IMR-90 (cell line): ENCODE measurements at regions not wholly inside any gene's neighbourhood (a gene's known extent, or its start where the extent isn't known, plus 50 kb on each side); places are given as distances from the start of the nearest gene placed in this dataset.

ENCODE experiments used
- ATAC-seq: fragments of 200-7000 bp; cut with Tn5 transposase; 2 replicates; pipeline ENCODE4 v1.9.1; 2020; ENCODE audit warnings: low read depth, mild to moderate bottlenecking, moderate library complexity
- BruUV-seq: library from RNA; stranded (reverse); fragments of 400-500 nt; replicated peaks from 2 replicates; lab custom pipeline; 2021; lab: Mats Ljungman, UMichigan
- CTCF ChIA-PET: fragments of 300-600 bp; formaldehyde crosslinking; extraction: SDS; loops from one replicate; lab custom pipeline; 2021; ENCODE audit warnings: antibody characterized with exemption; lab: Yijun Ruan, JAX
- POLR2A ChIA-PET: fragments of 300-600 bp; sonication (Branson Sonifier 250); formaldehyde crosslinking; loops from one replicate; lab custom pipeline; 2022; ENCODE audit warnings: antibody characterized with exemption; ENCODE audit not compliant: unreplicated experiment; lab: Charles Lee
- DNase-seq: peaks from one replicate; pipeline ENCODE4 v3.0.0; 2013
- H2AFZ ChIP-seq: replicated peaks from 2 replicates; pipeline ENCODE3; 2013; ENCODE audit warnings: low read length, mild to moderate bottlenecking; ENCODE audit not compliant: poor library complexity
- H2AK5ac ChIP-seq: 2 replicates; pipeline ENCODE4 v1.6.1; 2013; ENCODE audit warnings: low read depth, low read length, inconsistent platforms
- H2AK9ac ChIP-seq: replicated peaks from 2 replicates; pipeline ENCODE3; 2013; ENCODE audit warnings: mild to moderate bottlenecking, low read depth, low read length, moderate library complexity; ENCODE audit not compliant: poor library complexity
- H2BK120ac ChIP-seq: 2 replicates; pipeline ENCODE4 v1.6.1; 2013; ENCODE audit warnings: low read depth, low read length, inconsistent platforms
- H2BK15ac ChIP-seq: 3 replicates; pipeline ENCODE4 v1.6.1; 2013; ENCODE audit warnings: low read depth, low read length, inconsistent platforms
- H2BK20ac ChIP-seq: 2 replicates; pipeline ENCODE4 v1.6.1; 2013; ENCODE audit warnings: low read depth, mild to moderate bottlenecking, inconsistent platforms, low read length, moderate library complexity
- H2BK5ac ChIP-seq: 2 replicates; pipeline ENCODE4 v1.6.1; 2013; ENCODE audit warnings: mild to moderate bottlenecking, low read depth, low read length, inconsistent platforms; ENCODE audit not compliant: poor library complexity, severe bottlenecking
- H3K14ac ChIP-seq: replicated peaks from 2 replicates; pipeline ENCODE4 v1.6.1; 2013; ENCODE audit warnings: low read depth, low read length, inconsistent platforms
- H3K18ac ChIP-seq: 2 replicates; pipeline ENCODE4 v1.6.1; 2013; ENCODE audit warnings: low read depth, low read length, control low read depth
- H3K23ac ChIP-seq: 2 replicates; pipeline ENCODE4 v1.6.1; 2013; ENCODE audit warnings: low read depth, low read length, inconsistent platforms
- H3K27ac ChIP-seq: 2 replicates; pipeline ENCODE4 v1.5.1; 2013; ENCODE audit warnings: mild to moderate bottlenecking, control low read depth, low read length; ENCODE audit not compliant: insufficient read depth
- H3K27me3 ChIP-seq: 2 replicates; pipeline ENCODE4 v1.6.1; 2013; ENCODE audit warnings: low read length; ENCODE audit not compliant: control insufficient read depth, insufficient read depth
- H3K36me3 ChIP-seq: 2 replicates; pipeline ENCODE4 v1.6.1; 2013; ENCODE audit warnings: low read length, mixed read lengths; ENCODE audit not compliant: control insufficient read depth, insufficient read depth
- H3K4ac ChIP-seq: 2 replicates; pipeline ENCODE4 v1.6.1; 2013; ENCODE audit warnings: low read depth, low read length, inconsistent platforms
- H3K4me1 ChIP-seq: 2 replicates; pipeline ENCODE4 v1.6.1; 2013; ENCODE audit warnings: low read length, mixed read lengths; ENCODE audit not compliant: control insufficient read depth, insufficient read depth
- H3K4me2 ChIP-seq: 2 replicates; pipeline ENCODE4 v1.6.1; 2013; ENCODE audit warnings: low read depth, mild to moderate bottlenecking, control low read depth, low read length, moderate library complexity
- H3K4me3 ChIP-seq: 2 replicates; pipeline ENCODE4 v1.5.1; 2013; ENCODE audit warnings: low read depth, mild to moderate bottlenecking, control low read depth, low read length, moderate library complexity; ENCODE audit not compliant: insufficient read depth
- H3K56ac ChIP-seq: 2 replicates; pipeline ENCODE4 v1.6.1; 2013; ENCODE audit warnings: low read length, inconsistent platforms; ENCODE audit not compliant: insufficient read depth; ENCODE audit errors: extremely low read depth
- H3K79me1 ChIP-seq, 2 experiments: 2 replicates each; pipeline ENCODE4 v1.6.1; 2013; ENCODE audit warnings: low read length in 2 of 2, inconsistent platforms in 1 of 2, low read depth in 1 of 2
- H3K9ac ChIP-seq: 2 replicates; pipeline ENCODE4 v1.6.1; 2013; ENCODE audit warnings: low read depth, low read length, control low read depth
- H3K9me1 ChIP-seq: 2 replicates; pipeline ENCODE4 v1.6.1; 2013; ENCODE audit warnings: low read length, inconsistent platforms; ENCODE audit not compliant: insufficient read depth
- H3K9me3 ChIP-seq: 2 replicates; pipeline ENCODE4 v1.6.1; 2013; ENCODE audit warnings: low read length; ENCODE audit not compliant: control insufficient read depth, insufficient read depth
- H4K20me1 ChIP-seq: 2 replicates; pipeline ENCODE4 v1.6.1; 2013; ENCODE audit warnings: low read length, inconsistent platforms; ENCODE audit not compliant: insufficient read depth
- H4K5ac ChIP-seq: 2 replicates; pipeline ENCODE4 v1.6.1; 2013; ENCODE audit warnings: mild to moderate bottlenecking, low read depth, low read length, control low read depth
- H4K8ac ChIP-seq, 2 experiments: 2 replicates each; pipeline ENCODE4 v1.6.1; 2013; ENCODE audit warnings: low read depth in 2 of 2, low read length in 2 of 2, control low read depth in 1 of 2, inconsistent platforms in 1 of 2
- H4K91ac ChIP-seq: 2 replicates; pipeline ENCODE4 v1.6.1; 2013; ENCODE audit warnings: low read depth, low read length, inconsistent platforms; ENCODE audit not compliant: insufficient read depth
- CEBPB ChIP-seq: IDR thresholded peaks from 2 replicates; pipeline ENCODE4 v1.6.1; 2012; ENCODE audit warnings: low read depth, low read length, improper control_type of control experiment
- ELK1 ChIP-seq: fragments of 150-350 bp; IDR thresholded peaks from 2 replicates; pipeline ENCODE4 v1.6.1; 2016; ENCODE audit warnings: low read depth, mild to moderate bottlenecking, low read length, moderate library complexity, borderline replicate concordance
- FOS ChIP-seq: fragments of 150-350 bp; IDR thresholded peaks from 2 replicates; pipeline ENCODE4 v1.6.1; 2016; ENCODE audit warnings: low read depth, low read length
- MAFK ChIP-seq: IDR thresholded peaks from 2 replicates; pipeline ENCODE4 v1.6.1; 2012; ENCODE audit warnings: low read depth, low read length, improper control_type of control experiment
- MAZ ChIP-seq: IDR thresholded peaks from 2 replicates; pipeline ENCODE4 v1.6.1; 2012; ENCODE audit warnings: low read depth, mild to moderate bottlenecking, low read length, improper control_type of control experiment, moderate library complexity, borderline replicate concordance
- NFE2L2 ChIP-seq: fragments of 150-350 bp; IDR thresholded peaks from 2 replicates; pipeline ENCODE4 v1.6.1; 2016; ENCODE audit warnings: low read depth, mild to moderate bottlenecking, low read length
- POLR2A ChIP-seq: IDR thresholded peaks from 2 replicates; pipeline ENCODE4 v1.6.1; 2012; ENCODE audit warnings: mild to moderate bottlenecking, low read depth, low read length
- RAD21 ChIP-seq: IDR thresholded peaks from 2 replicates; pipeline ENCODE4 v1.6.1; 2012; ENCODE audit warnings: low read length, improper control_type of control experiment
- RCOR1 ChIP-seq: IDR thresholded peaks from 2 replicates; pipeline ENCODE4 v1.6.1; 2012; ENCODE audit warnings: mild to moderate bottlenecking, low read length, improper control_type of control experiment; ENCODE audit not compliant: insufficient replicate concordance
- RFX5 ChIP-seq: IDR thresholded peaks from 2 replicates; pipeline ENCODE4 v1.8.0; 2012; ENCODE audit warnings: low read depth, mild to moderate bottlenecking, low read length, moderate library complexity
- SMC3 ChIP-seq: fragments of 150-350 bp; IDR thresholded peaks from 2 replicates; pipeline ENCODE4 v1.6.1; 2016; ENCODE audit warnings: low read depth, mild to moderate bottlenecking, antibody characterized with exemption, low read length, moderate library complexity
- USF2 ChIP-seq: fragments of 150-350 bp; IDR thresholded peaks from 2 replicates; pipeline ENCODE4 v1.6.1; 2017; ENCODE audit warnings: mild to moderate bottlenecking, antibody characterized with exemption, low read length, low read depth
- WGBS, 2 experiments: methylation state at CpG; one replicate each; pipeline versions ENCODE4 v1.1.5 to v1.1.7; 2013; ENCODE audit warnings: missing lambda C conversion rate in 2 of 2; ENCODE audit not compliant: insufficient read length in 1 of 2; ENCODE audit errors: extremely low coverage in 2 of 2; 5-methylcytosine and 5-hydroxymethylcytosine counted together
- dilution Hi-C: fragments of 300-500 bp; cut with HindIII; formaldehyde crosslinking; loops from one replicate; pipeline ENCODE4 v1.14.3; 2018; ENCODE audit warnings: low sequenced_read_pairs; ENCODE audit not compliant: unreplicated experiment
- in situ Hi-C: fragments of 300-500 bp; cut with MboI; formaldehyde crosslinking; loops from 3 replicates; pipeline ENCODE4 v1.14.3; 2019; ENCODE audit warnings: low sequenced_read_pairs, inconsistent platforms, mixed read lengths
- intact Hi-C: fragments of 100-400 bp; cut with micrococcal nuclease; formaldehyde crosslinking; loops from 2 replicates; pipeline ENCODE4 v1.10.0; 2022
- TF ChIP-seq, protein P1 (sequence below): conservative IDR thresholded peaks from 2 replicates; pipeline ENCODE4 v1.5.1; 2012; ENCODE audit warnings: mild to moderate bottlenecking, low read depth, low read length, improper control_type of control experiment

- in situ Hi-C loops (no loop called here), dilution Hi-C loops (no loop called here), intact Hi-C loops (no loop called here)
- Histone ChIP-seq H2BK15ac (no peak overlapping the region), H4K91ac (no peak overlapping the region), H3K4me3 (no peak overlapping the region), H4K20me1 (no peaks in the 10 kb centered on the region), H3K4me2 (no peak overlapping the region), H3K18ac (no peak overlapping the region), H4K8ac (no peak overlapping the region), H3K36me3 (no peaks in the 10 kb centered on the region), H3K4me1 (no peaks in the 10 kb centered on the region), H3K56ac (no peak overlapping the region), H3K27me3 (no peaks in the 10 kb centered on the region), H2BK120ac (no peak overlapping the region), H3K9ac (no peak overlapping the region), H2AK9ac (no peak overlapping the region), H2BK20ac (no peak overlapping the region), H4K5ac (no peak overlapping the region), H3K27ac (no peak overlapping the region), H3K9me1 (no peaks in the 10 kb centered on the region), H3K14ac (no peak overlapping the region), H3K79me1 (no peaks in the 10 kb centered on the region), H3K9me3 (peaks cover 7% of the 10 kb centered on the region; the same call in 1 of the 2 replicates), H2AFZ (no peak overlapping the region), H2AK5ac (no peak overlapping the region), H2BK5ac (no peak overlapping the region), H3K4ac (no peak overlapping the region), H3K23ac (no peak overlapping the region)
- CTCF ChIA-PET: no interaction called here
- TF ChIP-seq MAFK (no peak), FOS (no peak), ELK1 (no peak), USF2 (no peak), NFE2L2 (no peak), RFX5 (no peak), MAZ (no peak), CEBPB (no peak), POLR2A (no peak), SMC3 (no peak), RAD21 (no peak), RCOR1 (no peak)
- TF ChIP-seq, protein P1, sequence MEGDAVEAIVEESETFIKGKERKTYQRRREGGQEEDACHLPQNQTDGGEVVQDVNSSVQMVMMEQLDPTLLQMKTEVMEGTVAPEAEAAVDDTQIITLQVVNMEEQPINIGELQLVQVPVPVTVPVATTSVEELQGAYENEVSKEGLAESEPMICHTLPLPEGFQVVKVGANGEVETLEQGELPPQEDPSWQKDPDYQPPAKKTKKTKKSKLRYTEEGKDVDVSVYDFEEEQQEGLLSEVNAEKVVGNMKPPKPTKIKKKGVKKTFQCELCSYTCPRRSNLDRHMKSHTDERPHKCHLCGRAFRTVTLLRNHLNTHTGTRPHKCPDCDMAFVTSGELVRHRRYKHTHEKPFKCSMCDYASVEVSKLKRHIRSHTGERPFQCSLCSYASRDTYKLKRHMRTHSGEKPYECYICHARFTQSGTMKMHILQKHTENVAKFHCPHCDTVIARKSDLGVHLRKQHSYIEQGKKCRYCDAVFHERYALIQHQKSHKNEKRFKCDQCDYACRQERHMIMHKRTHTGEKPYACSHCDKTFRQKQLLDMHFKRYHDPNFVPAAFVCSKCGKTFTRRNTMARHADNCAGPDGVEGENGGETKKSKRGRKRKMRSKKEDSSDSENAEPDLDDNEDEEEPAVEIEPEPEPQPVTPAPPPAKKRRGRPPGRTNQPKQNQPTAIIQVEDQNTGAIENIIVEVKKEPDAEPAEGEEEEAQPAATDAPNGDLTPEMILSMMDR: no peak
- DNase-seq: no peak
- WGBS, 2 experiments: no CpG with 5 or more reads among the region's 1 CpG
- no peak for ATAC-seq
- BruUV-seq: no TSS peak
- POLR2A ChIA-PET: no interaction called here
Measured at GRCh38 chr5:153321478-153321877, 169.0 kb upstream of the GRIA1 start.
